ENCODE measurements at regions not wholly inside any gene's neighbourhood (a gene's known extent, or its start where the extent isn't known, plus 50 kb on each side); places are given as distances from the start of the nearest gene placed in this dataset.

- TF ChIP-seq EZH2phosphoT487 (IDR thresholded peaks at IDR 0.05; ENCODE audit: low read depth) (no peak), CTCF (IDR thresholded peaks at IDR 0.05; ENCODE audit: low read depth, low read length) (no peak)
Observed at GRCh38 chr6:135586388-135586787, 88.8 kb upstream of the AHI1 start.
